ENCODE measurements at regions not wholly inside any gene's neighbourhood (a gene's known extent, or its start where the extent isn't known, plus 50 kb on each side); places are given as distances from the start of the nearest gene placed in this dataset.
"Not testable (repeated sequence)": the region's sequence is repeated elsewhere in the genome, so short reads cannot be mapped to it uniquely, and the experiment has no call there.

DNA sequence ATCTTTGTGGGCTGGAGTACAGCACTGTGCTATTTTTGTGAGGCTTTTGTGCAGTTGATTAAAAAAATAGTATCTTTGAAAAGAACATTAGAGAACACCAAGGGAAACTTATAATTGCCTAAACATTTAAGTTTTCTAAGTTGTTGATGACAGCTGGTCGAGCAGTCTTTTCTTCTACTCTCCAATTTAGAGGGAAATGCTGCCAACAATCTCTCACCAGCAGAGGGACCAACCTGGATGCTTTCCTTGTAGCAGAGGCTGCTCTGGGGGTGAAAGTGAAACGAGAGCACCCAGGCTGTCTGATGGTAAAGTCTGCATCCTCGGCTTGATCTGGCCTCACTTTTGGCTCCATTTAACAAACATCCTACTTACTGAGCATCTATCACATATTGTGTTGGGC, 1286.5 kb upstream of the TENM4 start:
- peak; percentile 4 for DNase-seq

DNA sequence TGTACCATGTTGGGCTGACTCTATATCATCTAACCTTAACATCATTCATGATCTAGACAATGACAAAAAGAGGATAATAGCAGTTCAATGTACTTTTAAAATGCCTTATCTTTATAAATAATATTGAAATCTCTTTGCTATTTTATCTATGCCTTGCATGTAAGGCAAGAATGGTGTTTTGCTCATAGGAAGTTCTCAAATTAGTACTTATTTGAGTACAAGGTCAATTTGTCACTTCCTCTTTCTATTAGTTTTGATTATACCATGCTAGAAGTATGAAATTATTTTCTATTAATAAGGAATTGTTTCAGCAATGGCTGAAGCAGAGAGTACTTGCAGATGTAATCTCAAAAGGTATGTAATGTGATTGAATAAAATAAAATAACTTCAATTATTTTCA, 1285.4 kb upstream of the TENM4 start:
- no peak for DNase-seq

DNA sequence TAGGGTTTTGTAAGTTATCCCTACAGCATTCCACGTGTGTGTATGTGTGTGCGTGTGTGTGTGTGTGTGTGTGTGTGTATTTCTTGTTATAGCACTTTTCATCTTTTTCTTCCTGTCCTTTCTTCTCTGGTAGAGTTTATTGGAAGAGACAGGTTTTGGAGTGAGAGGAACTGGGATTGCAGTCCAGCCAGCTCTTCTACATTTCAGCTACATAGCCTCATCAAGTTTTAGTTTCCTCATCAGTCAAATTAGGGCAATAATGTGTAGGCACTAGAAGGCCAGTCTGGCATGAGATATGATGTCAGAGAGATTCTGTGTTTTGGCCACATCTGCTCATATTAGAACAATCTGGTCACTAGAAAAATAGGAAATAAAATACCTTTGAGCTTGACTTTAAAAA, 1283.5 kb upstream of the TENM4 start:
- DNase-seq: no peak

DNA sequence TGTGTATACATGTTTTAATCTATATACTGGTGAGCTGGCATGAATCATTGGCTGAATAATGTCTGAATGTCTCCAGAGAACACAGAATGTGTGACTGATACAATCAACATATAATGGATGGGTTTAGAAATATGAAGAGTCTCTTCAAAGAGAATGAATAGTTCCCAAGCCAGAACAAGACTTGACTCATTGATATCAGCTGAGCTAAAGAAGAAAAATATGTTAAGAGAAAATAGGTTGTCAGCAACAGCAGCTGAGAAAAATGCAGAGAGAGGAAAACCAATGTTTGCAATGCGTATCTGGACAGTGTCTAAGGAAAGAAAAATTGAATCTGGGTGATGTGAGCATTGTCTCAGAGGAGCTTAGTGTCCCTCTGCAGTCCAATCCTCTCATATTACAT, 1281.8 kb upstream of the TENM4 start:
- DNase-seq: peak; percentile 58

DNA sequence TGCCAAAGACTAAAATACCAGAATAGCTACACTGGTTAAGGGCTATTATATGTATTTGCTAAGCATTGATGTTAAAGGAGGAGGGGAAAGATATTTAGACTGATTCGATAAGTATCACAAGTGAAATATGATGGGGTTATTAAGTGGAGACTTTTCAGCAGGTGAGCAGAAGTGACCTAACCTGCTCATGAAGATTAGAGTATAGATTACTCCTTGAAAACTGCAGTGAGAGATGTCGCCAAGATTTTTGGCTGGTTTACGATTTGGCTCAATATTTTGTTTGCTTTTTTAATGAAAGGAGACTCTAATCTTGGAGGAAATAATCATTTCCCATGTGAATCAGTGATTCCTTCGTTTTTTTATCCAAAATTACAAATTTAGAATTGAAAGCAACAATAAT, 1279.5 kb upstream of the TENM4 start:
- no peak for DNase-seq

DNA sequence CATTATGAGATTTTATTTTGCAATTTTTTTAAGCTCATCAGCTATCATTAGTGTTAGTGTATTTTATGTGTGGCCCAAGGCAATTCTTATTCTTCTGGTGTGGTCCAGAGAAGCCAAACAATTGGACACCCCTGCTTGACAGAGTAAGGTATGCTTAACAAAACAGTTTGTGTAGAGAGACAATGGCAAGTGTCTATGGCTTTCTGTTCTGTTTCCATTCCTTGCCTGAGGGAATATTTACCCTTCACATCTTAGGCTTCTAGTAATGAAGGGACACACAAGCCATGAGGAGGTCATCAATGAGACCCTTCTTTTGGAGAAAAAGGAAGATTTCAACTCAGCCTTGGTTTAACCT, 1278.4 kb upstream of the TENM4 start:
- DNase-seq: no peak

DNA sequence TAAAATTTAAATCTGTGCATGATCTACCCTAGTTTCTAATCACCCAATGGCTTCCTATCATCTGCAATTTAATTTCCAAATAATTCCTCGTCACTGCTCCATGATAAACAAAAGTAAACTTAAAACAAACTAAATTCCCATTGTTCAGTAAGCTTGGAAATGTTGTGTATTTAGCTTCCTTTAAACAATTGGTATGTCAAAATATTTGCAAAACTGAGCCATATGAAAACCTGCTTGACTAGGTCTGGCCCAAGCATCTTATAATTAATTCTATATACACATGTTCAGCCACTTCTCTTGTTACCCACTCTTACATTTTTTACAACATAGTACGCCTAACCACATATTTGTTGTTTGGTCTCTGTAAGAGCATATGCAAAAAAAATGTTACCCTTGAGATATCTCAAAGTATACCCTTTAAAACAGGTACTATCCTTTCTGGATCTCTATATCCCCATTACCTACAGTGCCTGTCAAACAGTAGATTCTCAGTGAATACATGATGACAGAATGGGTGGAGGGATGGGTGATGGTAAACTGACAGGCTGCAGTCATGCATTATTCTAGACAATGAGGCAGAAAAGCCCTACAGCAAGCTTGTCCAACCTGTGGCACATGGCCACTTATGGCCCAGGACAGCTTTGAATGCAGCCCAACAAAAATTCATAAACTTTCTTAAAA, 1277.9 kb upstream of the TENM4 start:
- no peak for DNase-seq

DNA sequence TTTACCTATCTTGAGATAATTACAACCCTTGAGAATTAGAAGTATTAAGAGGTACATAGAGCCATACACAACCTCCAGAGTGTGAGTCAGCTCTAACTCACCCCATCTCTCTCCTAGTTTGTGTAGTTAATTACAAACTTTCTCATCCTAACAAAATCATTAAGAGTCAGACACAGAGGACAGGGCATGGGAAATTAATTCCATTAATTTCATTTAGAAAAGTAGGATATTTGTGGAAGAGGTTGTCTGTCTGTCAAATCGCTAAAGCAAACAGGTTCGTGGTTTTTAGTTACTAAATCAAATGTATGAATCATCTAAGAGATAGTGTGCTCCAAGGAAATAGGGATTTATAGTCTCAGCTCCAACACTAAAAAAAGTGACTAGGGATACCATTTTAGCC, 1261.4 kb upstream of the TENM4 start:
- DNase-seq: peak; percentile 5

DNA sequence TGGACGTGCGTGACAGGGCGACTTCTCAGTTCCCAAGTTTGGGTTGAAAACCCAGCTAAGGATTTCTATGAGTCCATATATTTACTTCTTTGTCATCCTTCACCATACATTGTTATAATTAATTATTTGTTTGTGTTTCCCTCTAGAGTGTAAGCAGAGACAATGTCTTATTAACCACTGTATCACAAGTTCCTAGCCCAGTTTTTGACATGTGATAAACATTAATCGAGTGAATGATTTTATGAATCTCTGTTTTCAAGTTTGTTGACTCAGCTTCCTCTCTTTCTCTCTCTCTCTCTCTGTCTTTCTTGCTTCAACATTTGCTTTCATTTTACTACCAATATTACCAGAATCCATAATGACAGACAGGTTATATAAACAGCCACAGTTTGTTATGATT, 1259.6 kb upstream of the TENM4 start:
- DNase-seq: no peak

DNA sequence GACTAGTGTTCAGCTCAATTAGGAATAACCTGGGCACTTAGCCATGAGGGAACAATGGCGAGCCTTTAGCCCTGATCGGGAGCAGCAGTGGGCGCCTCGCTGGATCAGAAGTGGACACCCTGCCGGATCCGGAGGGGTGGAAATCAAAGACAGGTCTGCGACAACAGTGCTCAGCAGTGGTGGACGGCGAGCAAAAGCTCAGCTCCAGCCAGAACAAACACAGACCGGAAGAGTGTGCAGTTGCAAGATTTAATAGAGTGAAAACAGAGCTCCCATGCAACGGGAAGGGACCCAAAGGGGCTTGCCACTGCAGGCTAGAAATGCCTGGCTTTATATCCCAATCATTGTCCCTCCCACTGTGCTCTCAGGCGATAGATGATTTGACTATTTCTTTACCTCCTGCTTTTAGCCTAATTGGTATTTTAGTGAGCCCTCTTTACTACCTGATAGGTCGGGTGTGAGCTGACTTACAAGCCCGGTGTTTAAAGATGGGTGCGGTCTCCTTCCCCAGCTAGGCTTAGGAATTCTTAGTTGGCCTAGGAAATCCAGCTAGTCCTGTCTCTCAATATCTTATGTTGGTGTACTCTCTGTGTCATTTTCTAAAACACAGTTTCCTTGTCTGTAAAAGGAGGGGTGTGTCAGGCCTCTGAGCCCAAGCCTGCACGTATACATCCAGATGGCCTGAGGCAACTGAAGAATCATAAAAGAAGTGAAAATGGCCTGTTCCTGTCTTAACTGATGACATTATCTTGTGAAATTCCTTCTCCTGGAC, 1258.8 kb upstream of the TENM4 start:
- not testable (repeated sequence) for DNase-seq

DNA sequence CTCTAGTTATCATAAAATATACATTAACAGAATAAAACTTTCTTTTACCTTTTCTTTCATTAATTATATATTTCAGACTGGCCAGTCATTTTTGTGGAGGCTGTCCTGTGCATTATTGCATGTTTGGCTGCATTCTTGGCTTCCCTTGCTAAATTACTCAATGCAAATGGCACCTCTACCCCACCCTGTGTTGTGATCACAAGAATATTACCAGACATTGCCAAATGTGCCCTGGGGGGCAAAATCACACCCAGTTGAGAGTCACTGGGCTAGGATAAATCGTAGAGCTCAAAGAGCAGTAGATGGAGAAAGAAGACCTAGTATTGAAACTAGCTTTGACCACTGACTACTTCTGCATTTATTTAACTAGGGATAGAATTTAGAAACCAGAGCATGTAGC, 1257.8 kb upstream of the TENM4 start:
- DNase-seq: no peak

DNA sequence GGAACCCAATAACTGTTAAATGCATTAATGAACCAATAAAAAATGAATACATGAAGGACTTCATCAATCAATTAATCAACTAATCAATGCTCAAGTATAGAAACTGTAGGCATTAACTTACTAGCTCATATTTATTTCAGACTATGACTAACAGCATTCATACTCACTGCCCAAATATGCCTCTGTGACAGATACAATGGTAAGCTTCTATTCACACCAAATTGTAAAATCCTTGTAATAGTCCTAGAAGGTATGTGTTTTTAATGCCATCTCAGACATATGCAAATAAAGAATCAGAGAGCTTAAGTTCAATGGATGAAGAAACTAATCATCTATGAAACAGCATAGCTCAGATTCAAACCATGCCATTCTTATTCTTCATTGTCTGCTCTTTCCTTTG, 1253.6 kb upstream of the TENM4 start:
- no peak for DNase-seq

DNA sequence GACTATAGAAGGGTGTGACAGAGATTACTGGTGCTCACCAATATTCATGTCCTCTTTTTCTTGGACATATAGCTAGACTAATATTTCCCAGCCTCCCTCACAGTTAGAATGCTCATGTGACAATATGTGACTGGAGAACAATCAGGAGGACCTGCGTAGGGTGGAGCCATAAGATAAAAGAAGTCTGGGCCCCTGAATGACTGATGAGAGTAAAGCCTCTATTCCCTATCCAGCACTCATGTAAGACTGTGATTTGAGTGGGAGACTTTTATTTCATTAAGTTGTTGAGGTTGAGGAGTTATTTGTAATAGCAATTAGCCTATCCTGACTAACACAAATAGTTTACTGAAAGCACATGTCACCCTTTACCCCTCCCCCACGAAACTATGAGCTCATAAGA, 1247.1 kb upstream of the TENM4 start:
- DNase-seq: no peak

DNA sequence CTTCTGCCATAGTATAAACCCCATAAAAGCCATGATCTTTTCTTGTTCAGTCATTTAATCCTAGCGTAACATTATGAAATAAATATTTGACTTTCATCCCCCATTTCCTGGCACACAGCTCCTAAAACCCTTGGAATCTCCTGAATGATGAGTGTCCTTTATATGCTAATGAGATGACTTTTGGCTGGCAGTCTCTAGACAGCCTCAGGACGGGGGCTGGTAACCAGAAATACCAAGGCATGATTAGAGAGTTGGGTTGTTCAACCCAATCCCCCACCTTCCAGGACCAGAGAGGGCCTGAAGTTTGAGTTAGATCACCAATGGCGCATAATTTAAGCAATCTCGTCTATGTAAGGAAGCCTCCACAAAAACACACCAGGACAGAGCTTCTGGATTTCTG, 1246.1 kb upstream of the TENM4 start:
- no peak for DNase-seq

DNA sequence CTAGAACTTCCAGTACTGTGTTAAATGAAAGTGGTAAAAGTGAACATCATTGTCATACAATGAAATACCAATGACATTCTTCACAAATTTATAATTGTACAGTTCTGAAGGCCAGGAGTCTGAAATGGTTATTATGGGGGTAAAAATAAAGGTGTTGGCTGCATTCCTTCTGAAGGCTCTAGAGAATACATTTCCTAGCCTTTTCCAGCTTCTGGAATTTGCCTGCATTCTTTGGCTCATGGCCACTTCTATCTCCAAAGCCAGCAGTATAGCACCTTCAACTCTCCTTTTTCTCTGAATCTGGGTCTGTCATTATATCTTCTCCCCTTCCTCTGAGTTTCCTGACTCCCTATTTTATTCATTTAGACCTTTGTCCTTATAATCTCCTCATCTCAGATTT, 1232.7 kb upstream of the TENM4 start:
- DNase-seq: no peak

DNA sequence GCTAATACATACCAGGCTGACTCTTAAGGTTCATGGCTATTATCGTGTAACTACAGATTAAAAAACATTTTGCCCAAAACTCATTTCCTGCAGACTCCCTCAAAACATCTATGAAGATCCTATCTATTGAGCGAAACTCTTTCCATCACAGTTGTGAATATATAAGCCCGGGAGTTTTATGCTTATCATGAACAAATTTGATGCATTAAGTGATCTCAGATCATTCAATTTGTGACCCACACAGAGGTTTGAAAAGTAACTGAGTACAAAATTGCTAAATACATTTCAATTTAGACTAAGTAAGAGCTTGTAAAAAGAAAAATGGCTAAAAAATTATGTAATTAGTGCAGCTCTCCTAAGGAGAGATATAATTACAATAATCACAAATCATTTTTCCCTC, 1228.8 kb upstream of the TENM4 start:
- no peak for DNase-seq

DNA sequence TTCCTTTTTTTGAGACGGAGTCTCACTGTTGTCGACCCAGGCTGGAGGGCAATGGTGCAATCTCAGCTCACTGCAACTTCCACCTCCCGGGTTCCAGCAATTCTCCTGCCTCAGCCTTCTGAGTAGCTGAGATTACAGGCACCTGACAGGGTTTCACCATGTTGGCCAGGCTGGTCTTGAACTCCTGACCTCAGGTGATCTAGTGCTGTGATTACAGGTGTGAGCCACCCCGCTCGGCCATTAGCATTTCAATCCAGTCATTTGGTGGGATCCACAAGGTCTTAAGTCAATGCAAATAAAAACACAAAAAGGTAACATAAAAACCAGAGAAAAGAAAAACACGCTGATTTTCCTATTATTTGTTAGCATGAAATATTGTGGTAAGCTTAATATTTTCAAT, 1227.2 kb upstream of the TENM4 start:
- no peak for DNase-seq

DNA sequence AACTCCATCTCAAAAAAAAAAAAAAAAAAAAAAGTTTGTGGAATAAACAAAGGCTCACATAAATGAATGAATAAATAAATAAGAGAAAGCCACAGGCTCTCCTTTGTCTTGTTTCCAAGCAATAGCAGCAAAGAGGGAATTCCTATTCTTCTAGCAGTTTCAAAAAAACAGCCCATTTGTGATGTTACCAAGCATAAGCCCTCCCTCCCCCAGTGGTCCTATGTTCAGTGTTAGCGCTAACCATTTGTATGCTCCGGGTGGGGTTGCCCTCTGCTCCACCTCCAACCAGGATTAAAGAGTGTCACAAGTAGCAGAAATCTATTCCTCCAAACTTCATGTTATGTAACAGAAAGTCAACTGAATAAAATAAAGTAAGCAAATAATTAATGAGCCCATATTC, 1215.0 kb upstream of the TENM4 start:
- DNase-seq: no peak

DNA sequence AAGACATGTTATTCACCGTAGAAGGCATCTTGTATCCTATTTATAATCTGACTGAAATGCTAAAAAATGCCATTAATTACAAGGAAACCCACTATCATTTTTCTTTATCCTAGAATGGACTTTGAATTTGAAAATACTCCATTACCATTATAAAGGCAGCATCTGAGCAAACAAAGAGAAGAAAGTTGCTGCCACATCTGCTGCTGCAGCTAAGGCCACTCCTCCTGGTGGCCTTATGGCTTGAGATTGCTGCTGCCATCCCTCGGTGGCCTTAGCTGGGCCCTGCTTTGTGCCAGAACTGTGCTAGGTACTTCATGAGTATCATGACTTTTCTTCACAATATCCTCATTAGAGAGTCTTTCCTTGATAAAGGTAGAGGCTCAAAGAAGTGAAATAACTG, 1210.1 kb upstream of the TENM4 start:
- DNase-seq: no peak

DNA sequence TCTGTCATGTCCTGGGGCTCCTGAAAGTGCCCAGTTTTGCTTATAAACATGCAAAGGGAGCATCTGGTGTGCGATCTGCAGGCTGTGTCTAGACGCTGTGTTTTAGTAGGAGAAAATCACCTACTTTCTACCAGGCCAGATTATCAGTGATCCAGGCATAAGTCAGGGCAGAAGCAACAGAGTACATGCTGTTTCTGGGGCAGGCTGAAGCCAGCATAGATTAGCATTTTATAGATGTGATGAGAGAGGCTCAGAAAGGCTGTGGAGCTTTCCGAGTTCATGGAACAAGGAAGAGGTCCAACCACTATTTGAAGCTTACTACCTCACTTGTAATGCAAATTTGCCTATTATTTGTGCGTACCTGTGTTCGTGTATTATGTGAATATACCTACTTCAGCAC, 1208.4 kb upstream of the TENM4 start:
- no peak for DNase-seq

DNA sequence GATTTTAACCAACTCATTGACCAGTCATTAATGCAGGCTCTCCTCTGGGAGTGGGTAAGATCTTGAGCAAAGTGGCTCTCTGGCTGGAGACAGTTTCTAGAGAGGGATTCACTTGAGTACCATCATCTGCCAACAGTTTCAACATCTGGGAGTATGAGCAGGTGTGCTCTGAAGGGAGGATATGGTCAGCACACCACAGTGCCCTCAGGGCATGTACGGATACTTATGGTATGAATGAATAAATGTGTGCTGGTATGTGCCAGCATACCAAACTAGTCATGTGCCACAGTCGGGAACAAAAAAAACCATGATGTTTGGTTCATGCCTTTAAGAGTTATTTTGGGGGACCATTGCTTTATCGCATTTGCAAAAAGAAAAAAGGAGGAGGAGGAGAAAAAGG, 1197.5 kb upstream of the TENM4 start:
- DNase-seq: no peak

DNA sequence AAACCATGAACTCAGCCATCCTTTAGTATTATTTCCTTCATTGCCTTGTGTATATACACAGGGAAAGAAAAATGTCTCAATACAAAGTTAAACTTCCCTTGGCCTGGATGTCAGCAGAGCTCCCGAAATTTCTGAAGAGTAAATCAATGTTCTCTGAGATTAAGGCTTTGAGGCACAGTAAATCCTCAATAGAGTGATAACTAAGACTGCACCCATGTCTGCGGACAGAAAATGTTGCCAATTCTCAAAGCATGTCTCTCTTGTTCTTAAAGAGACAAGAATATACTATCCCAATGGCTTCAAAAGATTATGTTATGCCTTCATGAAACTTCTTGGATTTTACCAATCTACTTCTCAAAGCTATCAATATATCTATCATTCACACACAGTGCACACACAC, 1196.7 kb upstream of the TENM4 start:
- no peak for DNase-seq

DNA sequence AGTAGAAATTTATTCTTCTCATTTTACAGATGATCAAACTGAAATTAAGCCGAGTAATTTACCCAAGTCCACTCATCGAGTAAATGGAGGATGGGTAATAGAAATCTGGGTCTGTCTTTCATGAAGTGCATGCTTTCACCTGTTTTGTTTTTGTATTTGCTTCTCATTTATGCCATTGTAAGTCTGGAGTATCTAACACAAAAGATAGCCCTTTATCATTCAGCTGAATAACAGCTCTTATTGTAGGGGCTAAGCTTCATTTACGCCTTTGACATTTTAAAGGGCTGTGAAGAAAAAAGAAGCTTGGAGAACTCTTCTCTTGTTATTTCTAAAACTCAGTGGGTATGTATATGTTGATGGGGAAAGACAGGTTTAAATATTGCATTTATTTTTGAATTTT, 1196.2 kb upstream of the TENM4 start:
- no peak for DNase-seq

DNA sequence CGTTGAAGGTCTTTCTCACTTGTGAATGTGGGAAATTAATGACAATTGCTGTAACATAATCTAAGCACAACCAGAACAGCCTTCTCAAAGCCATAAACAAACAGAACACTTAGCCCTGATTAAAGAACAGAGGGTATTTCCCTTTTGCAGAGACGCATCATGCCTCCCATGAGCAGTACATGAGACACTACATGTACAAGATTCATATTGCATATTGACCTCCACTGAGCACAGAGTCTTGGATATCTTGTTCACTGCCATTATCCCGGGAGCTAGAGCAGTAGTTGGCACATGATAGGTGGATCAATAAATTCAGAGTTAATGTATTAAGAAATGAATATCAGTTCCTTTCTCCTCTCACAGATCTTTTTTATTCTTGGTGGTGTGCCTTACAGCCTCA, 1194.3 kb upstream of the TENM4 start:
- no peak for DNase-seq

DNA sequence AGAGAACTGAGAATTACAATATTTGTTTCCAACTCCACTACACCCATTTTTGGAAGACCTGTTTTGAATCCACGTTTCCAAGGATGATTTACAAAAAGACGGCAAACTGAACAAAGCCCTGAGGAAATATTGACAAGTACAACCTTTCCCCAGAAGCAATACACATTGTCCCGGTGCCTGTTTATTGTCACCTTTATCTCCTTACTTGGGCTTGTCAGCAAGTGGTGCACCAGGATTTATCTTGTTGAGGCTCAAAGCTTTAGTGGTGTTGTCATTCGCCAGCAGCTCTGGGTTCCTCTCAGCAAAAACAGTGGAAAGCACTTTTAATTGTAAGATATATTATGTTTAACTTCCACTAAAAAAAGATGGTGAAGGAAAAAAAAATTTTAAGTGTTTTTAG, 1191.9 kb upstream of the TENM4 start:
- DNase-seq: no peak
